ENCODE measurements at regions not wholly inside any gene's neighbourhood (a gene's known extent, or its start where the extent isn't known, plus 50 kb on each side); places are given as distances from the start of the nearest gene placed in this dataset.

DNA sequence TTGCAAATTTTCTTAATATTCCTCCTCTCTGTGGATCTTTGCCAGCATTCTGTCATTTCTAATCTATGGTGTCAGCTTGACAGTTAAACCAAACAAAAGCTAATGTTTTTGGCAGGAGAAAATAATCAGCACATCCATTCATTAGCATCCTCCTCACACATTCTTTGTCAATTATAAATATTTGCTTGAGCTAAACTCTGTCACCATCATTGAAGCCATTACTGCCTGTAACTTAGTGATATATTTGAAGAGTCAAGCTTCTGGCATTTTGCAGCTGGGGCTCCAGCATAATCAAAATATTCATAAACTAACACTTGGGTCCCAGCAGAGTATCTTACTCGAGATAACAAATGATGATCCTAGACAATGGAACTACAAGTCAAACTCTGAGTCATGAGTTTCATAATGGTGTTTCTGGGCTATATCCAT lies 126.1 kb downstream of the EIF4E start:
- no TSS peak for BruUV-seq (replicated peaks)
- H3K4me1 ChIP-seq (ENCODE audit: control insufficient read depth, insufficient read depth, low read length) = no peaks in the 10 kb centered on the region
- no peak overlapping the region for H3K27ac ChIP-seq (ENCODE audit: low read length)
- POLR2A ChIA-PET = no interaction called here
- no peak for TF ChIP-seq CTCF (IDR thresholded peaks at IDR 0.05)
- no peak for TF ChIP-seq REST (IDR thresholded peaks at IDR 0.05; ENCODE audit: insufficient read depth in 1 of 2, low read depth in 2 of 2, low read length in 1 of 2)
- no peak for TF ChIP-seq TCF7L2 (IDR thresholded peaks at IDR 0.05; ENCODE audit: low read depth, low read length)
- DNase-seq (ENCODE audit: low read depth, low spot score) = no peak
- H3K36me3 ChIP-seq (ENCODE audit: control insufficient read depth, insufficient read depth, low read length) = no peaks in the 10 kb centered on the region
- no peak for ATAC-seq
- intact Hi-C loops (cut with micrococcal nuclease; ENCODE audit: unreplicated experiment) (no loop called here), in situ Hi-C loops (cut with HindIII; ENCODE audit: low pct_unique_long_range_greater_than_20kb, low sequenced_read_pairs) (no loop called here)
- H3K4me3 ChIP-seq (ENCODE audit: low read depth in 2 of 2, low read length in 2 of 2) = no peak overlapping the region
- CTCF ChIA-PET = no interaction called here
- no peaks in the 10 kb centered on the region for H3K9me3 ChIP-seq (ENCODE audit: control insufficient read depth, insufficient read depth, low read depth, low read length)
- no peaks in the 10 kb centered on the region for H3K27me3 ChIP-seq (ENCODE audit: control insufficient read depth, insufficient read depth, low read length)

DNA sequence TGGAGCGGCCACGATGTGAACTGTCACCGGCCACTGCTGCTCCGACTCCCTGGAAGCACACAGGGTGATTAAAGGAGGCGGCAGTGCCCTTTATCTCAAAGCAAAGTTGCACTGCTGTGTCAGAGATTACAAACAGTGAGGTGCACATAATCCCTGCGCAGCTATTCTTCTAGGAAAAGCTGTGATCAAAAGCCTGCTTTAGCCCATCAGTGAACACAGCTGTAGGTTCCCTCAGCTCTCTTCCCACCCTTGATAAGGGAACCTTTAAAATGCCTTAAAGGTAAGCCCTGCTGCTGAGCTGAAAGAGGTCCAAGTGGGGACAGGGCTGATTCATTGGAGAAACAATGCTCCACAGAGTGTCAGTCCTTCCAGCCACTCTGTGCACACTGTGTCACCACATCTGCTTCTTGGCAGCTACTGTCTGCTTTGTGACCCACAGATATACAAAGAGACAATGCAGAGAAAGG lies 127.6 kb downstream of the EIF4E start:
- no TSS peak for BruUV-seq (replicated peaks)
- no peak for DNase-seq (ENCODE audit: low read depth, low spot score)
- Histone ChIP-seq H3K9me3 (ENCODE audit: control insufficient read depth, insufficient read depth, low read depth, low read length) (no peaks in the 10 kb centered on the region), H3K36me3 (ENCODE audit: control insufficient read depth, insufficient read depth, low read length) (no peaks in the 10 kb centered on the region), H3K4me1 (ENCODE audit: control insufficient read depth, insufficient read depth, low read length) (no peaks in the 10 kb centered on the region), H3K4me3 (ENCODE audit: low read depth in 2 of 2, low read length in 2 of 2) (no peak overlapping the region), H3K27me3 (ENCODE audit: control insufficient read depth, insufficient read depth, low read length) (no peaks in the 10 kb centered on the region), H3K27ac (ENCODE audit: low read length) (no peak overlapping the region)
- intact Hi-C loops (cut with micrococcal nuclease; ENCODE audit: unreplicated experiment) (no loop called here), in situ Hi-C loops (cut with HindIII; ENCODE audit: low pct_unique_long_range_greater_than_20kb, low sequenced_read_pairs) (no loop called here)
- TF ChIP-seq SIN3A (IDR thresholded peaks at IDR 0.05; ENCODE audit: borderline replicate concordance, insufficient read depth, low read depth, low read length) (no peak), REST (IDR thresholded peaks at IDR 0.05; ENCODE audit: insufficient read depth in 1 of 2, low read depth in 2 of 2, low read length in 1 of 2) (no peak), POLR2AphosphoS5 (IDR thresholded peaks at IDR 0.05; ENCODE audit: low read depth, low read length) (no peak), CTCF (IDR thresholded peaks at IDR 0.05) (no peak), TCF7L2 (IDR thresholded peaks at IDR 0.05; ENCODE audit: low read depth, low read length) (no peak)
- POLR2A ChIA-PET = interaction anchor here (0.6 kb wide), 1 partner anchor 287 kb away, joined by 3 read pairs; the partner anchor contains the start of gene ADH5
- CTCF ChIA-PET = no interaction called here
- no peak for ATAC-seq

Measured in Panc1 (cell line).